HFFc6 (cell line): ENCODE measurements at regions not wholly inside any gene's neighbourhood (a gene's known extent, or its start where the extent isn't known, plus 50 kb on each side); places are given as distances from the start of the nearest gene placed in this dataset.

Source experiments
- DNase-seq: peaks from one replicate; pipeline ENCODE4 v3.0.0-alpha.2; 2018
- H3K27ac Mint-ChIP-seq: 2 replicates; pipeline ENCODE4 v1.8.0; 2020; ENCODE audit warnings: mild to moderate bottlenecking, mixed read lengths
- H3K27me3 Mint-ChIP-seq: 2 replicates; pipeline ENCODE4 v1.8.0; 2021; ENCODE audit warnings: mild to moderate bottlenecking, moderate library complexity, mixed read lengths; ENCODE audit not compliant: insufficient read depth
- H3K36me3 Mint-ChIP-seq: 2 replicates; pipeline ENCODE4 v1.8.0; 2021; ENCODE audit warnings: low read depth, mixed read lengths
- H3K4me1 Mint-ChIP-seq: 2 replicates; pipeline ENCODE4 v1.8.0; 2020; ENCODE audit warnings: low read depth, mixed read lengths
- H3K4me3 Mint-ChIP-seq: 2 replicates; pipeline ENCODE4 v1.8.0; 2020; ENCODE audit warnings: mild to moderate bottlenecking, moderate library complexity, mixed read lengths
- H3K9me3 Mint-ChIP-seq: 2 replicates; pipeline ENCODE4 v1.8.0; 2020; ENCODE audit warnings: mild to moderate bottlenecking, mixed read lengths
- TF ChIP-seq, protein P1 (sequence below): fragments of 200-600 bp; sonication (generic); IDR thresholded peaks from 2 replicates; pipeline ENCODE4 v1.5.0; 2021; ENCODE audit warnings: antibody characterized with exemption, mild to moderate bottlenecking

DNA sequence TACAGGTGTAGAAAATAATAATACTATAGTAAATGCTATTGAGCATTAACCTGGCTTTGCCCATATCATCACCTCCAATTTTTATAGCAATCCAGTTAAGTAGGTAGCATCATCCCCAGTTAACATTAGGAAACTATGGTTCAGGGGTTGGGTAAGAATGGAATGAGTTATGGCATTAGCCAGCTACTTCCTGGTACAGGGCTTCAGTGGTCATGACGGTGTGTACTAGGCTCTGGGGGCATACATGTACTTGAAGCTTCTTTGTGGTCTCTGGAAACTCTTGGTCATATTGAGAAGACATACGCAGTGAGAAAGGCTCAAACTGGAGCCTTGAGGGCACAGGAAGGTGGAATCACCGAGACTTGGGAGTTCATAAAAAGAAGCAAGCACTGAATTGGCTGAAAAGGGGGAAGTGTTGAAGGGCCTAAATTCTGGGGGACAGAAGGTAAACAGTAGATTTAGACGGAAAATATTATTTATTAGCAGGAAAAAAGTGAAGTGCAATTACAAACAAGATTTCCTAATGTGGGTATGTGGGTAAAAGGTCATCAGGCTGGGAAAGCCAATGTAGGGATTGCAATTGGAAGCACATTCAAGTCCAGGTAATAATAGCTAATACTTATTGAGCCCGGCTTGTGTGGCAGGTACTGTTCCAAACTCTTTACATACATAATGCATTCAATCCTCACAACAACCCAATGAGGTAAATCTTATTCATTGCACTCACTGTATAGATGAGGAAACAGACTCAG, 114.2 kb upstream of the ATP1A1 start:
- Mint-ChIP-seq H3K4me1 (no peaks in the 10 kb centered on the region), H3K27ac (no peak overlapping the region)
- TF ChIP-seq, protein P1, sequence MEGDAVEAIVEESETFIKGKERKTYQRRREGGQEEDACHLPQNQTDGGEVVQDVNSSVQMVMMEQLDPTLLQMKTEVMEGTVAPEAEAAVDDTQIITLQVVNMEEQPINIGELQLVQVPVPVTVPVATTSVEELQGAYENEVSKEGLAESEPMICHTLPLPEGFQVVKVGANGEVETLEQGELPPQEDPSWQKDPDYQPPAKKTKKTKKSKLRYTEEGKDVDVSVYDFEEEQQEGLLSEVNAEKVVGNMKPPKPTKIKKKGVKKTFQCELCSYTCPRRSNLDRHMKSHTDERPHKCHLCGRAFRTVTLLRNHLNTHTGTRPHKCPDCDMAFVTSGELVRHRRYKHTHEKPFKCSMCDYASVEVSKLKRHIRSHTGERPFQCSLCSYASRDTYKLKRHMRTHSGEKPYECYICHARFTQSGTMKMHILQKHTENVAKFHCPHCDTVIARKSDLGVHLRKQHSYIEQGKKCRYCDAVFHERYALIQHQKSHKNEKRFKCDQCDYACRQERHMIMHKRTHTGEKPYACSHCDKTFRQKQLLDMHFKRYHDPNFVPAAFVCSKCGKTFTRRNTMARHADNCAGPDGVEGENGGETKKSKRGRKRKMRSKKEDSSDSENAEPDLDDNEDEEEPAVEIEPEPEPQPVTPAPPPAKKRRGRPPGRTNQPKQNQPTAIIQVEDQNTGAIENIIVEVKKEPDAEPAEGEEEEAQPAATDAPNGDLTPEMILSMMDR: no peak

DNA sequence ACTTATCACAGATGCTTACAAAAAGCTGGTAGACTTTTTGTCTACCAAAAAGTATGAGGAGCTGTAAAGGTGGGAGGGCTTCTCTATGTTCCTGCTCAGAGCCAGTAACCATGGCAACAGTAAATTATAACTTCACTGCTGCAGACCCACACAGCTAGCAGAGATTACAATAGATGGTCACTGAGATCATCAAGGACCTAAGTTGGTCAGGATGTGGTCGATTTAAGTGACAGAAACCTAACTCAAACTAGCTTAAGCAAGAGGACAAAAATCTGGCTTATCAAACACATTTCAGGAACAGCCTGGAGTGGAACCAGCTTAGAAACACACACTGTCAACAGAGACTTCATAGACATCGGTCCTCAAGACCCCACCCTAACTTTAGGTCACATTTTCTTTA, 113.4 kb upstream of the ATP1A1 start:
- no peaks in the 10 kb centered on the region for H3K9me3 Mint-ChIP-seq
- no peak overlapping the region for H3K4me3 Mint-ChIP-seq
- TF ChIP-seq, protein P1: no peak
- no peak for DNase-seq
- H3K27me3 Mint-ChIP-seq: peaks cover 34% of the 10 kb centered on the region
- H3K36me3 Mint-ChIP-seq: no peaks in the 10 kb centered on the region
- H3K4me1 Mint-ChIP-seq: no peaks in the 10 kb centered on the region
- H3K27ac Mint-ChIP-seq: no peak overlapping the region

More for the DNA sequence above, 114.2 kb upstream of the ATP1A1 start:
- peaks cover 33% of the 10 kb centered on the region for H3K27me3 Mint-ChIP-seq
- no peaks in the 10 kb centered on the region for H3K9me3 Mint-ChIP-seq
- DNase-seq: no peak
- H3K36me3 Mint-ChIP-seq: no peaks in the 10 kb centered on the region
- no peak overlapping the region for H3K4me3 Mint-ChIP-seq

DNA sequence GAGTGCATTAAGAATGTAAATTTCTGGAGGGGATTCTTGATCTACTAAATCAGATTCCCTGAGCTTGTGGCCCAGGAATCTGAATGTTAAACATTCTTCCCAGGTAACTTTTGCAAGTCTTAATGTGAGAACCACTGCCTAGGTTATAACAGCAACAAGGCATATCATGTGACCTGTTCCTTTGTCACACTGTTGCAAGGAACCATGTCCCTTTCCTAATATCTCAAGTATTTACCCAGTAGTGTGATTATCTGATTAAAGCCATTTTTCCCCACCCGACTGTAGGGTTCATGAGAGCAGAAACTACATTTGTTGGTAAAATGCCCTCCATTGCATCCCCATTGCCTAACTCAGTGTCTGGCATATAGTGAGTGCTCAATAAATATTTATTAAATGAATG, 112.9 kb upstream of the ATP1A1 start:
- Mint-ChIP-seq H3K9me3 (no peaks in the 10 kb centered on the region), H3K27me3 (peaks cover 32% of the 10 kb centered on the region), H3K27ac (no peak overlapping the region), H3K4me1 (no peaks in the 10 kb centered on the region), H3K4me3 (no peak overlapping the region), H3K36me3 (no peaks in the 10 kb centered on the region)
- TF ChIP-seq, protein P1: no peak
- no peak for DNase-seq

DNA sequence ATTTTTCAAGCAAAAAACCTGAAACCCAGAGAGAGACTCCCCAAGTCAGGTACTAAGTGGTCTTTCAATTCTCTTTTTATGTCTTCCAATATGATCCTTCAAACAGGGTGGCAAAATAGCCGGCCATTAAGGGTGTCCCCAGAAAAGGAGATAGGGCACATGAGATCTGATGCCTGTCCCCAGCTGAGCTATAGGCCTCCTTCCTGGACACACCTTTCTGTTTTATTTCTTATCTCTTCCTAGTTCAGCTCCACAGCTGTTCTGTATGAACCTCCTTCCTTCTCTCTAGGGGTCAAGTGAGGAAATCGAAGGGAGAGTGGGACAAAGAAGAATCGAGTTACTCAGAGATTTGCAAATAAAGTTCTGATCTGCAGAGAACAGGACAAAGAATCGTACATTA, 112.4 kb upstream of the ATP1A1 start:
- no peaks in the 10 kb centered on the region for H3K4me1 Mint-ChIP-seq
- H3K27me3 Mint-ChIP-seq: peaks cover 31% of the 10 kb centered on the region
- H3K9me3 Mint-ChIP-seq: no peaks in the 10 kb centered on the region
- no peak for DNase-seq
- no peak overlapping the region for H3K27ac Mint-ChIP-seq
- TF ChIP-seq, protein P1: no peak
- H3K36me3 Mint-ChIP-seq: no peaks in the 10 kb centered on the region
- no peak overlapping the region for H3K4me3 Mint-ChIP-seq

GRCh38 chr1:116261227-116261626, 111.8 kb upstream of the ATP1A1 start:
- H3K4me3 Mint-ChIP-seq: no peak overlapping the region
- H3K27ac Mint-ChIP-seq: no peak overlapping the region
- no peak for DNase-seq
- H3K4me1 Mint-ChIP-seq: no peaks in the 10 kb centered on the region
- H3K36me3 Mint-ChIP-seq: no peaks in the 10 kb centered on the region
- H3K27me3 Mint-ChIP-seq: peaks cover 25% of the 10 kb centered on the region
- no peaks in the 10 kb centered on the region for H3K9me3 Mint-ChIP-seq
- TF ChIP-seq, protein P1: no peak
